Mesendoderm (in vitro differentiated cells): ENCODE measurements at regions not wholly inside any gene's neighbourhood (a gene's known extent, or its start where the extent isn't known, plus 50 kb on each side); places are given as distances from the start of the nearest gene placed in this dataset.
A peak's percentile ranks its signal among the peaks of the same experiment; 100 is the strongest.

Experiments used
- DNase-seq: peaks from one replicate; pipeline ENCODE4 v3.0.0; 2013
- H2AK5ac ChIP-seq: 2 replicates; pipeline ENCODE4 v1.6.1; 2013; ENCODE audit warnings: low read length, inconsistent platforms
- H2BK120ac ChIP-seq: 2 replicates; pipeline ENCODE4 v1.6.1; 2013; ENCODE audit warnings: low read depth, mild to moderate bottlenecking, low read length, moderate library complexity, mixed read lengths
- H2BK15ac ChIP-seq: replicated peaks from 2 replicates; pipeline ENCODE4 v1.6.1; 2013; ENCODE audit warnings: low read depth, mild to moderate bottlenecking, moderate library complexity
- H2BK5ac ChIP-seq: 2 replicates; pipeline ENCODE4 v1.6.1; 2013; ENCODE audit warnings: low read length, inconsistent platforms
- H3K18ac ChIP-seq: 2 replicates; pipeline ENCODE4 v1.6.1; 2013; ENCODE audit warnings: mild to moderate bottlenecking, low read length, mixed read lengths
- H3K23ac ChIP-seq: one replicate; pipeline ENCODE4 v1.6.1; 2013; ENCODE audit warnings: low read length
- H3K27ac ChIP-seq: 2 replicates; pipeline ENCODE4 v1.5.1; 2013; ENCODE audit warnings: low read depth, mild to moderate bottlenecking, inconsistent platforms, low read length, moderate library complexity
- H3K27me3 ChIP-seq: 2 replicates; pipeline ENCODE4 v1.6.1; 2013; ENCODE audit warnings: low read length, control low read depth, mild to moderate bottlenecking, inconsistent platforms; ENCODE audit not compliant: insufficient read depth, poor library complexity
- H3K36me3 ChIP-seq: 2 replicates; pipeline ENCODE4 v1.6.1; 2013; ENCODE audit warnings: low read length, inconsistent platforms; ENCODE audit not compliant: control insufficient read depth, insufficient read depth
- H3K4ac ChIP-seq: one replicate; pipeline ENCODE4 v1.6.1; 2013; ENCODE audit warnings: low read depth, mild to moderate bottlenecking, low read length, moderate library complexity
- H3K4me1 ChIP-seq: 2 replicates; pipeline ENCODE4 v1.6.1; 2013; ENCODE audit warnings: low read depth, low read length, inconsistent platforms; ENCODE audit not compliant: control insufficient read depth
- H3K4me2 ChIP-seq: 2 replicates; pipeline ENCODE4 v1.6.1; 2013; ENCODE audit warnings: low read length
- H3K4me3 ChIP-seq: 2 replicates; pipeline ENCODE4 v1.5.1; 2013; ENCODE audit warnings: mild to moderate bottlenecking, low read length
- H3K56ac ChIP-seq: one replicate; pipeline ENCODE4 v1.6.1; 2013; ENCODE audit warnings: low read length
- H3K79me1 ChIP-seq: 2 replicates; pipeline ENCODE4 v1.6.1; 2013; ENCODE audit warnings: low read length, inconsistent platforms
- H3K79me2 ChIP-seq: 2 replicates; pipeline ENCODE4 v1.6.1; 2013; ENCODE audit warnings: mild to moderate bottlenecking, low read length; ENCODE audit not compliant: control insufficient read depth, insufficient read depth
- H3K9ac ChIP-seq: 2 replicates; pipeline ENCODE4 v1.6.1; 2013; ENCODE audit warnings: low read length, inconsistent platforms
- H4K5ac ChIP-seq: one replicate; pipeline ENCODE4 v1.6.1; 2013; ENCODE audit warnings: low read length
- H4K8ac ChIP-seq: one replicate; pipeline ENCODE4 v1.6.1; 2013; ENCODE audit warnings: low read depth, mild to moderate bottlenecking, control low read depth, low read length, moderate library complexity
- WGBS: extraction: QIAGEN DNeasy Blood & Tissue Kit; methylation state at CpG from one replicate; pipeline ENCODE4 v1.1.7; 2013; ENCODE audit warnings: low lambda C conversion rate, missing lambda C conversion rate; ENCODE audit not compliant: insufficient coverage; ENCODE audit errors: extremely low coverage; 5-methylcytosine and 5-hydroxymethylcytosine counted together

- Histone ChIP-seq H3K4me2 (no peak overlapping the region), H3K23ac (no peak overlapping the region), H3K27ac (no peak overlapping the region), H3K79me2 (no peaks in the 10 kb centered on the region), H2BK5ac (no peak overlapping the region), H2AK5ac (no peak overlapping the region), H3K79me1 (no peaks in the 10 kb centered on the region), H3K4me3 (no peak overlapping the region), H2BK15ac (no peak overlapping the region), H3K18ac (no peak overlapping the region), H4K5ac (no peak overlapping the region), H4K8ac (no peak overlapping the region), H3K9ac (no peak overlapping the region), H3K36me3 (no peaks in the 10 kb centered on the region), H3K56ac (no peak overlapping the region), H3K4ac (no peak overlapping the region), H3K4me1 (no peaks in the 10 kb centered on the region), H3K27me3 (no peaks in the 10 kb centered on the region), H2BK120ac (no peak overlapping the region)
- no peak for DNase-seq
- WGBS, result no CpG with 5 or more reads among the region's 6 CpGs
These were observed 93.3 kb upstream of the BOD1 start for GRCh38 chr5:173709761-173710160.

GRCh38 chr5:173710528-173710927 is 94.1 kb upstream of the BOD1 start:
- Histone ChIP-seq H4K5ac (no peak overlapping the region), H3K27me3 (no peaks in the 10 kb centered on the region), H3K4me1 (no peaks in the 10 kb centered on the region), H3K27ac (no peak overlapping the region), H3K36me3 (no peaks in the 10 kb centered on the region), H3K56ac (no peak overlapping the region), H3K79me1 (no peaks in the 10 kb centered on the region), H4K8ac (no peak overlapping the region), H3K9ac (no peak overlapping the region), H3K18ac (no peak overlapping the region), H2BK15ac (no peak overlapping the region), H2BK5ac (no peak overlapping the region), H3K4ac (no peak overlapping the region), H2AK5ac (no peak overlapping the region), H2BK120ac (no peak overlapping the region), H3K79me2 (no peaks in the 10 kb centered on the region), H3K4me2 (no peak overlapping the region), H3K4me3 (no peak overlapping the region), H3K23ac (no peak overlapping the region)
- no CpG with 5 or more reads among the region's 7 CpGs for WGBS
- DNase-seq, result no peak

- H3K36me3 ChIP-seq, result no peaks in the 10 kb centered on the region
- no peak overlapping the region for H2AK5ac ChIP-seq
- no peak for DNase-seq
- no peak overlapping the region for H3K4me3 ChIP-seq
- H3K9ac ChIP-seq, result no peak overlapping the region
- H3K18ac ChIP-seq, result no peak overlapping the region
- H3K27ac ChIP-seq, result no peak overlapping the region
- H2BK120ac ChIP-seq, result no peak overlapping the region
- H3K4me2 ChIP-seq, result no peak overlapping the region
- H3K4ac ChIP-seq, result no peak overlapping the region
- H4K5ac ChIP-seq, result no peak overlapping the region
- no peaks in the 10 kb centered on the region for H3K79me1 ChIP-seq
- H3K4me1 ChIP-seq, result no peaks in the 10 kb centered on the region
- H3K27me3 ChIP-seq, result no peaks in the 10 kb centered on the region
- WGBS, result 100% methylated on average over 2 of the region's 2 CpGs
- H4K8ac ChIP-seq, result no peak overlapping the region
- no peak overlapping the region for H2BK15ac ChIP-seq
- H3K56ac ChIP-seq, result no peak overlapping the region
- no peak overlapping the region for H3K23ac ChIP-seq
- H3K79me2 ChIP-seq, result no peaks in the 10 kb centered on the region
- no peak overlapping the region for H2BK5ac ChIP-seq
These were observed 95.0 kb upstream of the BOD1 start for GRCh38 chr5:173711466-173711865.

- no peak overlapping the region for H3K18ac ChIP-seq
- H2BK15ac ChIP-seq, result no peak overlapping the region
- H3K56ac ChIP-seq, result no peak overlapping the region
- no peaks in the 10 kb centered on the region for H3K79me1 ChIP-seq
- H3K4me2 ChIP-seq, result no peak overlapping the region
- no peak overlapping the region for H3K4me3 ChIP-seq
- no peaks in the 10 kb centered on the region for H3K79me2 ChIP-seq
- H4K8ac ChIP-seq, result no peak overlapping the region
- H3K27ac ChIP-seq, result no peak overlapping the region
- H4K5ac ChIP-seq, result no peak overlapping the region
- no peaks in the 10 kb centered on the region for H3K4me1 ChIP-seq
- H3K4ac ChIP-seq, result no peak overlapping the region
- DNase-seq, result no peak
- no peak overlapping the region for H2BK5ac ChIP-seq
- H2AK5ac ChIP-seq, result peak overlapping the region; percentile 45
- WGBS, result no CpG with 5 or more reads among the region's 10 CpGs
- no peaks in the 10 kb centered on the region for H3K27me3 ChIP-seq
- no peaks in the 10 kb centered on the region for H3K36me3 ChIP-seq
- H2BK120ac ChIP-seq, result no peak overlapping the region
- no peak overlapping the region for H3K23ac ChIP-seq
- no peak overlapping the region for H3K9ac ChIP-seq
These were observed 96.2 kb upstream of the BOD1 start for GRCh38 chr5:173712609-173713175.

- H3K4ac ChIP-seq, result no peak overlapping the region
- no peak overlapping the region for H3K23ac ChIP-seq
- H3K79me2 ChIP-seq, result no peaks in the 10 kb centered on the region
- H3K56ac ChIP-seq, result no peak overlapping the region
- H3K79me1 ChIP-seq, result no peaks in the 10 kb centered on the region
- H2BK15ac ChIP-seq, result no peak overlapping the region
- WGBS, result 100% methylated on average over 1 of the region's 12 CpGs
- H4K8ac ChIP-seq, result no peak overlapping the region
- H3K18ac ChIP-seq, result no peak overlapping the region
- H2BK5ac ChIP-seq, result no peak overlapping the region
- H3K9ac ChIP-seq, result no peak overlapping the region
- H3K27me3 ChIP-seq, result no peaks in the 10 kb centered on the region
- no peak overlapping the region for H3K4me3 ChIP-seq
- no peaks in the 10 kb centered on the region for H3K36me3 ChIP-seq
- no peaks in the 10 kb centered on the region for H3K4me1 ChIP-seq
- H3K27ac ChIP-seq, result no peak overlapping the region
- H2AK5ac ChIP-seq, result no peak overlapping the region
- no peak overlapping the region for H2BK120ac ChIP-seq
- DNase-seq, result no peak
- no peak overlapping the region for H4K5ac ChIP-seq
- H3K4me2 ChIP-seq, result no peak overlapping the region
These were observed 98.3 kb upstream of the BOD1 start for GRCh38 chr5:173714551-173715428.
